Activated CD4-positive, alpha-beta T cell treated with anti-CD3 and anti-CD28 coated beads, Interleukin-2, amount 10 ng/mL, durations not matched to agents 24 days and 14 days (primary cell): ENCODE measurements at regions not wholly inside any gene's neighbourhood (a gene's known extent, or its start where the extent isn't known, plus 50 kb on each side); places are given as distances from the start of the nearest gene placed in this dataset.

Experiments used
- DNase-seq: peaks from one replicate; pipeline ENCODE4 v3.0.0; 2022
- H3K27ac Mint-ChIP-seq: one replicate; pipeline ENCODE4 v1.8.0; 2022; ENCODE audit warnings: mild to moderate bottlenecking, mixed read lengths
- H3K27me3 Mint-ChIP-seq: one replicate; pipeline ENCODE4 v1.8.0; 2022; ENCODE audit warnings: mixed read lengths
- H3K36me3 Mint-ChIP-seq: one replicate; pipeline ENCODE4 v1.8.0; 2022; ENCODE audit warnings: low read depth, mild to moderate bottlenecking, mixed read lengths
- H3K4me1 Mint-ChIP-seq: one replicate; pipeline ENCODE4 v1.8.0; 2021; ENCODE audit warnings: mixed read lengths
- H3K4me3 Mint-ChIP-seq: one replicate; pipeline ENCODE4 v1.8.0; 2022; ENCODE audit warnings: mild to moderate bottlenecking, moderate library complexity, mixed read lengths
- H3K9me3 Mint-ChIP-seq: one replicate; pipeline ENCODE4 v1.8.0; 2021; ENCODE audit warnings: mixed read lengths
- intact Hi-C: fragments of 100-400 bp; cut with micrococcal nuclease; formaldehyde crosslinking; loops from one replicate; pipeline ENCODE4 v1.15.1; 2023

GRCh38 chr18:53764086-53764485 lies 460.4 kb downstream of the MBD2 start:
- Mint-ChIP-seq H3K27ac (no peak overlapping the region), H3K27me3 (no peaks in the 10 kb centered on the region), H3K4me1 (no peaks in the 10 kb centered on the region), H3K4me3 (no peak overlapping the region), H3K9me3 (peaks cover 14% of the 10 kb centered on the region), H3K36me3 (no peaks in the 10 kb centered on the region)
- intact Hi-C loops: no loop called here
- no peak for DNase-seq

GRCh38 chr18:53757328-53757727 lies 467.1 kb downstream of the MBD2 start:
- Mint-ChIP-seq H3K36me3 (no peaks in the 10 kb centered on the region), H3K4me1 (no peaks in the 10 kb centered on the region), H3K4me3 (no peak overlapping the region), H3K27me3 (no peaks in the 10 kb centered on the region), H3K9me3 (peaks cover 4% of the 10 kb centered on the region), H3K27ac (no peak overlapping the region)
- DNase-seq: no peak
- intact Hi-C loops: no loop called here

GRCh38 chr18:53756610-53756972 lies 467.9 kb downstream of the MBD2 start:
- DNase-seq: no peak
- no peaks in the 10 kb centered on the region for H3K27me3 Mint-ChIP-seq
- H3K9me3 Mint-ChIP-seq: peaks cover 2% of the 10 kb centered on the region
- no peak overlapping the region for H3K27ac Mint-ChIP-seq
- intact Hi-C loops: no loop called here
- H3K36me3 Mint-ChIP-seq: no peaks in the 10 kb centered on the region
- no peak overlapping the region for H3K4me3 Mint-ChIP-seq
- H3K4me1 Mint-ChIP-seq: no peaks in the 10 kb centered on the region

- Mint-ChIP-seq H3K4me3 (no peak overlapping the region), H3K27ac (no peak overlapping the region), H3K36me3 (no peaks in the 10 kb centered on the region), H3K4me1 (no peaks in the 10 kb centered on the region), H3K27me3 (no peaks in the 10 kb centered on the region), H3K9me3 (no peaks in the 10 kb centered on the region)
- intact Hi-C loops: no loop called here
- DNase-seq: no peak
Measured at GRCh38 chr18:53755914-53756609, 468.4 kb downstream of the MBD2 start.

GRCh38 chr18:53754154-53754553 lies 470.3 kb downstream of the MBD2 start:
- Mint-ChIP-seq H3K4me1 (no peaks in the 10 kb centered on the region), H3K27ac (no peak overlapping the region), H3K36me3 (no peaks in the 10 kb centered on the region), H3K27me3 (no peaks in the 10 kb centered on the region), H3K4me3 (no peak overlapping the region), H3K9me3 (no peaks in the 10 kb centered on the region)
- no peak for DNase-seq
- intact Hi-C loops: no loop called here

GRCh38 chr18:53753601-53754000 lies 470.9 kb downstream of the MBD2 start:
- no peaks in the 10 kb centered on the region for H3K9me3 Mint-ChIP-seq
- intact Hi-C loops: no loop called here
- H3K36me3 Mint-ChIP-seq: no peaks in the 10 kb centered on the region
- no peaks in the 10 kb centered on the region for H3K4me1 Mint-ChIP-seq
- DNase-seq: no peak
- H3K27ac Mint-ChIP-seq: no peak overlapping the region
- H3K4me3 Mint-ChIP-seq: no peak overlapping the region
- H3K27me3 Mint-ChIP-seq: no peaks in the 10 kb centered on the region

- intact Hi-C loops: no loop called here
- H3K27me3 Mint-ChIP-seq: no peaks in the 10 kb centered on the region
- no peaks in the 10 kb centered on the region for H3K4me1 Mint-ChIP-seq
Measured at GRCh38 chr18:53752781-53753367, 471.6 kb downstream of the MBD2 start.

GRCh38 chr18:53749766-53750165 lies 474.7 kb downstream of the MBD2 start:
- no peaks in the 10 kb centered on the region for H3K9me3 Mint-ChIP-seq
- intact Hi-C loops: no loop called here
- no peaks in the 10 kb centered on the region for H3K4me1 Mint-ChIP-seq
- H3K27ac Mint-ChIP-seq: no peak overlapping the region
- H3K4me3 Mint-ChIP-seq: no peak overlapping the region
- no peak for DNase-seq
- no peaks in the 10 kb centered on the region for H3K36me3 Mint-ChIP-seq
- no peaks in the 10 kb centered on the region for H3K27me3 Mint-ChIP-seq

More at GRCh38 chr18:53752781-53753367, 471.6 kb downstream of the MBD2 start:
- no peaks in the 10 kb centered on the region for H3K36me3 Mint-ChIP-seq
- no peak overlapping the region for H3K27ac Mint-ChIP-seq
- no peak for DNase-seq
- H3K9me3 Mint-ChIP-seq: no peaks in the 10 kb centered on the region
- H3K4me3 Mint-ChIP-seq: no peak overlapping the region

- Mint-ChIP-seq H3K36me3 (no peaks in the 10 kb centered on the region), H3K27ac (no peak overlapping the region), H3K4me1 (no peaks in the 10 kb centered on the region), H3K9me3 (no peaks in the 10 kb centered on the region), H3K27me3 (no peaks in the 10 kb centered on the region), H3K4me3 (no peak overlapping the region)
- intact Hi-C loops: no loop called here
- DNase-seq: no peak
Measured at GRCh38 chr18:53747663-53748160, 476.8 kb downstream of the MBD2 start.

GRCh38 chr18:53747210-53747609 lies 477.3 kb downstream of the MBD2 start:
- Mint-ChIP-seq H3K27ac (no peak overlapping the region), H3K4me1 (no peaks in the 10 kb centered on the region), H3K4me3 (no peak overlapping the region), H3K27me3 (no peaks in the 10 kb centered on the region), H3K36me3 (no peaks in the 10 kb centered on the region), H3K9me3 (no peaks in the 10 kb centered on the region)
- DNase-seq: no peak
- intact Hi-C loops: no loop called here

- Mint-ChIP-seq H3K9me3 (no peaks in the 10 kb centered on the region), H3K4me1 (no peaks in the 10 kb centered on the region), H3K36me3 (no peaks in the 10 kb centered on the region), H3K27me3 (no peaks in the 10 kb centered on the region), H3K4me3 (no peak overlapping the region), H3K27ac (no peak overlapping the region)
- DNase-seq: no peak
- intact Hi-C loops: no loop called here
Measured at GRCh38 chr18:53745986-53746385, 478.5 kb downstream of the MBD2 start.

- H3K27ac Mint-ChIP-seq: no peak overlapping the region
- intact Hi-C loops: no loop called here
- no peaks in the 10 kb centered on the region for H3K9me3 Mint-ChIP-seq
- DNase-seq: no peak
- no peak overlapping the region for H3K4me3 Mint-ChIP-seq
- H3K36me3 Mint-ChIP-seq: no peaks in the 10 kb centered on the region
- H3K4me1 Mint-ChIP-seq: no peaks in the 10 kb centered on the region
- H3K27me3 Mint-ChIP-seq: no peaks in the 10 kb centered on the region
Measured at GRCh38 chr18:53745224-53745967, 479.1 kb downstream of the MBD2 start.

- intact Hi-C loops: no loop called here
- Mint-ChIP-seq H3K36me3 (no peaks in the 10 kb centered on the region), H3K27me3 (no peaks in the 10 kb centered on the region), H3K4me1 (no peaks in the 10 kb centered on the region), H3K4me3 (no peak overlapping the region), H3K9me3 (no peaks in the 10 kb centered on the region), H3K27ac (no peak overlapping the region)
- DNase-seq: no peak
Measured at GRCh38 chr18:53739700-53740099, 484.8 kb downstream of the MBD2 start.

GRCh38 chr18:53735526-53735925 lies 488.9 kb downstream of the MBD2 start:
- Mint-ChIP-seq H3K36me3 (no peaks in the 10 kb centered on the region), H3K27ac (no peak overlapping the region), H3K4me3 (no peak overlapping the region), H3K9me3 (no peaks in the 10 kb centered on the region), H3K4me1 (no peaks in the 10 kb centered on the region), H3K27me3 (no peaks in the 10 kb centered on the region)
- DNase-seq: no peak
- intact Hi-C loops: no loop called here
